ENCODE measurements at regions not wholly inside any gene's neighbourhood (a gene's known extent, or its start where the extent isn't known, plus 50 kb on each side); places are given as distances from the start of the nearest gene placed in this dataset.

DNA sequence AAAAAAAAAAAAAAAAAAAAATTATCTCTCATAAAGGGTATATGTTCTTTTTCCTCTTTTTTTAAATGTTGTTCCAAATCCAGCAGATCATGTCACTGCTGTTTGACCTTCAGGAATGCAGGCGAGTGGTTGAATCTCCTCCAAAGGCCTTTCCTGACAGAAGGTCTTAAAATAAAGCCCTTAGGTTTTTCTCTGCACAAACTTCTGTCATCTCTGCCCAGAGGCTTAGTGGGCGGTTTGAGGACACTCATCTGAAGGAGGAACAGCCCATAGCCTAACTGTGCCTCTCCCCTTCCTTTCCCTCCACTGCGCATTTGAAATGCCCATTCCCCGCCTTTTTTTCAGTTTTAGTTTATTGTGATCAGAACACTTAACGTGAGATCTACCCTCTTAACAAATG lies 270.2 kb downstream of the TMEM114 start:
- TF ChIP-seq CTCF (IDR thresholded peaks at IDR 0.05; ENCODE audit: control extremely low read depth in 1 of 3, insufficient read depth in 1 of 3, low read depth in 1 of 3, low read length in 3 of 3) (no peak), EP300 (IDR thresholded peaks at IDR 0.05; ENCODE audit: borderline replicate concordance in 1 of 2, low read depth in 2 of 2, low read length in 2 of 2) (no peak), EZH2 (IDR thresholded peaks at IDR 0.05; ENCODE audit: low read depth, low read length, severe bottlenecking) (no peak), POLR2A (IDR thresholded peaks at IDR 0.05; ENCODE audit: control extremely low read depth in 1 of 2, low read depth in 2 of 2, low read length in 2 of 2) (no peak), SP4 (IDR thresholded peaks at IDR 0.05; ENCODE audit: low read length) (no peak), ZNF274 (IDR thresholded peaks at IDR 0.05; ENCODE audit: borderline replicate concordance, extremely low read depth, low read length) (no peak), POLR2AphosphoS5 (IDR thresholded peaks at IDR 0.05; ENCODE audit: low read depth, low read length) (no peak)
